Ishikawa (cell line): ENCODE measurements at regions not wholly inside any gene's neighbourhood (a gene's known extent, or its start where the extent isn't known, plus 50 kb on each side); places are given as distances from the start of the nearest gene placed in this dataset.

Experiments used
- CEBPB ChIP-seq: IDR thresholded peaks from 2 replicates; pipeline ENCODE4 v1.6.1; 2012
- CREB1 ChIP-seq: IDR thresholded peaks from 2 replicates; pipeline ENCODE4 v1.6.1; 2012; ENCODE audit warnings: low read depth
- EGR1 ChIP-seq: IDR thresholded peaks from 2 replicates; pipeline ENCODE4 v1.6.1; 2012
- EP300 ChIP-seq: IDR thresholded peaks from 2 replicates; pipeline ENCODE4 v1.6.1; 2012; ENCODE audit warnings: borderline replicate concordance
- FOXM1 ChIP-seq: IDR thresholded peaks from 2 replicates; pipeline ENCODE4 v1.6.1; 2012; ENCODE audit warnings: low read depth, borderline replicate concordance
- MAX ChIP-seq: IDR thresholded peaks from 2 replicates; pipeline ENCODE4 v1.6.1; 2012
- NFIC ChIP-seq: IDR thresholded peaks from 2 replicates; pipeline ENCODE4 v1.6.1; 2012
- RAD21 ChIP-seq: IDR thresholded peaks from 2 replicates; pipeline ENCODE4 v1.6.1; 2012; ENCODE audit warnings: low read depth
- REST ChIP-seq: IDR thresholded peaks from 2 replicates; pipeline ENCODE4 v1.6.1; 2012; ENCODE audit warnings: low read depth, mild to moderate bottlenecking
- TAF1 ChIP-seq: IDR thresholded peaks from 2 replicates; pipeline ENCODE4 v1.6.1; 2012; ENCODE audit warnings: low read depth, mild to moderate bottlenecking
- TCF12 ChIP-seq: IDR thresholded peaks from 2 replicates; pipeline ENCODE4 v1.6.1; 2012; ENCODE audit warnings: low read depth
- TEAD4 ChIP-seq: IDR thresholded peaks from 2 replicates; pipeline ENCODE4 v1.6.1; 2012
- USF1 ChIP-seq: IDR thresholded peaks from 2 replicates; pipeline ENCODE4 v1.6.1; 2012
- YY1 ChIP-seq: IDR thresholded peaks from 2 replicates; pipeline ENCODE4 v1.6.1; 2012; ENCODE audit warnings: low read depth
- ZBTB7A ChIP-seq: IDR thresholded peaks from 2 replicates; pipeline ENCODE4 v1.6.1; 2012; ENCODE audit warnings: low read depth

GRCh38 chr2:23270810-23271209, 114.2 kb upstream of the KLHL29 start:
- TF ChIP-seq FOXM1 (no peak), EGR1 (no peak), ZBTB7A (no peak), TEAD4 (no peak), CEBPB (no peak), YY1 (no peak), MAX (no peak), RAD21 (no peak), USF1 (no peak), NFIC (no peak), EP300 (no peak), TAF1 (no peak), REST (no peak)

GRCh38 chr2:23271230-23271629, 113.7 kb upstream of the KLHL29 start:
- TF ChIP-seq CREB1 (no peak), USF1 (no peak), TAF1 (no peak), EP300 (no peak), EGR1 (no peak), RAD21 (no peak), YY1 (no peak), REST (no peak)

GRCh38 chr2:23273786-23274185, 111.2 kb upstream of the KLHL29 start:
- TF ChIP-seq RAD21 = no peak
- TF ChIP-seq ZBTB7A = no peak
- TF ChIP-seq TEAD4 = no peak
- TF ChIP-seq FOXM1 = no peak
- no peak for TF ChIP-seq USF1
- TF ChIP-seq EP300 = no peak
- no peak for TF ChIP-seq TAF1
- no peak for TF ChIP-seq CREB1
- no peak for TF ChIP-seq CEBPB
- TF ChIP-seq REST = no peak
- TF ChIP-seq MAX = no peak
- no peak for TF ChIP-seq EGR1
- TF ChIP-seq NFIC = no peak
- TF ChIP-seq TCF12 = no peak
- no peak for TF ChIP-seq YY1

GRCh38 chr2:23280401-23280800, 104.6 kb upstream of the KLHL29 start:
- no peak for TF ChIP-seq REST
- no peak for TF ChIP-seq ZBTB7A
- TF ChIP-seq EP300 = no peak
